DMS79 treated with DMSO at 0.1 percent for 48 hours (cell line): ENCODE measurements at regions not wholly inside any gene's neighbourhood (a gene's known extent, or its start where the extent isn't known, plus 50 kb on each side); places are given as distances from the start of the nearest gene placed in this dataset.

Source experiments
- DNase-seq: peaks from one replicate; lab custom pipeline; 2025; lab: John Stamatoyannopoulos, UW

GRCh38 chr15:70303981-70304380, 206.3 kb upstream of the TLE3 start:
- no peak for DNase-seq

GRCh38 chr15:70302360-70302759, 204.6 kb upstream of the TLE3 start:
- no peak for DNase-seq

GRCh38 chr15:70301396-70301795, 203.7 kb upstream of the TLE3 start:
- DNase-seq: no peak

GRCh38 chr15:70299931-70300869, 202.5 kb upstream of the TLE3 start:
- peak; percentile 34 for DNase-seq

- DNase-seq: no peak
These were observed 199.8 kb upstream of the TLE3 start for GRCh38 chr15:70297465-70298058.

- no peak for DNase-seq
These were observed 197.1 kb upstream of the TLE3 start for GRCh38 chr15:70294731-70295305.

- no peak for DNase-seq
These were observed 196.1 kb upstream of the TLE3 start for GRCh38 chr15:70293591-70294470.

GRCh38 chr15:70293138-70293537, 195.4 kb upstream of the TLE3 start:
- DNase-seq: no peak

GRCh38 chr15:70292076-70292760, 194.5 kb upstream of the TLE3 start:
- no peak for DNase-seq

- DNase-seq: peak; percentile 45
These were observed 193.8 kb upstream of the TLE3 start for GRCh38 chr15:70291305-70292075.

- no peak for DNase-seq
These were observed 193.0 kb upstream of the TLE3 start for GRCh38 chr15:70290708-70291107.

- peak; percentile 4 for DNase-seq
These were observed 191.7 kb upstream of the TLE3 start for GRCh38 chr15:70289191-70289955.

- peak; percentile 69 for DNase-seq
These were observed 188.5 kb upstream of the TLE3 start for GRCh38 chr15:70286113-70286806.

GRCh38 chr15:70284438-70285214, 186.9 kb upstream of the TLE3 start:
- DNase-seq: peak; percentile 61

GRCh38 chr15:70283511-70283910, 185.8 kb upstream of the TLE3 start:
- DNase-seq: no peak

- DNase-seq: no peak
These were observed 184.1 kb upstream of the TLE3 start for GRCh38 chr15:70281811-70282307.

- DNase-seq: no peak
These were observed 183.6 kb upstream of the TLE3 start for GRCh38 chr15:70281261-70281810.

GRCh38 chr15:70280781-70281180, 183.1 kb upstream of the TLE3 start:
- DNase-seq: no peak
